Esophagus mucosa (tissue), 1 donor: ENCODE measurements at regions not wholly inside any gene's neighbourhood (a gene's known extent, or its start where the extent isn't known, plus 50 kb on each side); places are given as distances from the start of the nearest gene placed in this dataset.
A peak's percentile ranks its signal among the peaks of the same experiment; 100 is the strongest.

Experiments
- ATAC-seq: fragments of 200-7000 bp; cut with Tn5 transposase; one replicate; pipeline ENCODE4 v1.9.1; 2020
- donor health status: DM: yes; HTN: yes; CAD: no.

- ATAC-seq = peak; percentile 82
These were observed 256.5 kb downstream of the SHQ1 start for GRCh38 chr3:72591522-72592421.

- ATAC-seq = no peak
These were observed 257.5 kb downstream of the SHQ1 start for GRCh38 chr3:72590732-72591221.

- no peak for ATAC-seq
These were observed 261.0 kb downstream of the SHQ1 start for GRCh38 chr3:72587282-72587681.

GRCh38 chr3:72586694-72587093, 261.6 kb downstream of the SHQ1 start:
- ATAC-seq = no peak

DNA sequence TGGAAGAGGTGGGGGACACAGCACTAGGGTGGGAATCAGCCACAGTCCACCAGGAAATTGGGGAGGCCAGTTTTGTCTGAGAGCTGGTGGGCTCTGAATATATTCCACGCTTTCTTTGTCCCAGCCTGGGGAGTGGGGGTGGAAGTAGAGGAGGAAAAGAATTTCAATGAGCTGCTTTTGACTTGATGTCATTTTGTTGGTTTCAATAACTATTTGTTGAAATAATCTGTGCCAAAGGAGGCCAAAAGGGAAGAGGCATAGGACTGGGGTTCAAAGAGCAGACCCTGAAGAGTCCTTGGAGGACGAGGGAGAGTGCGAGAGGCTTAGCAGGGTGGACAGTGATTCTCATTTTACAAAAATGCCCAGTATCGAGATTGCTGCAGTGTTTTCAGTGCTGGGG, 262.3 kb downstream of the SHQ1 start:
- ATAC-seq = no peak

GRCh38 chr3:72584262-72584661, 264.0 kb downstream of the SHQ1 start:
- no peak for ATAC-seq

- ATAC-seq = no peak
These were observed 265.3 kb downstream of the SHQ1 start for GRCh38 chr3:72582963-72583362.

- ATAC-seq = no peak
These were observed 265.9 kb downstream of the SHQ1 start for GRCh38 chr3:72582211-72582878.

DNA sequence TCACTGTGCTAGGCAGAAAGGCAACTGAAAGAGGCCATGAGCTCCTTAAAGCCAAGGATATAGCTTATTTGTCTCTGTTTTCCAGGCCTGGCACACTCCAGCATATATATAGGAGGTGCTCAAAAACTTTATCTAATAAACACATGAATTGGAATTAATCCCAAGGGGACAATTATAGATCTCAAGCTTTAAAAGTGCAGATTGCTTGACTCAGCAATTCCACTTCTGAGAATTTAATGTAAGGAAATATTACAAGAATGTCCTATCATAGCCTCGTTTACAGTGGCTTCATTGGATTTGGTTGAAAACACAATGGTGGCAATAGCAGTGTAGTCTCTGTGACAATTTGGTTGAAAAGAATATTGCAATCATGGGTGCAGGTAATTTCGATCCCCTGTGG, 267.3 kb downstream of the SHQ1 start:
- no peak for ATAC-seq

- peak; percentile 52 for ATAC-seq
These were observed 267.9 kb downstream of the SHQ1 start for GRCh38 chr3:72580246-72580756.

DNA sequence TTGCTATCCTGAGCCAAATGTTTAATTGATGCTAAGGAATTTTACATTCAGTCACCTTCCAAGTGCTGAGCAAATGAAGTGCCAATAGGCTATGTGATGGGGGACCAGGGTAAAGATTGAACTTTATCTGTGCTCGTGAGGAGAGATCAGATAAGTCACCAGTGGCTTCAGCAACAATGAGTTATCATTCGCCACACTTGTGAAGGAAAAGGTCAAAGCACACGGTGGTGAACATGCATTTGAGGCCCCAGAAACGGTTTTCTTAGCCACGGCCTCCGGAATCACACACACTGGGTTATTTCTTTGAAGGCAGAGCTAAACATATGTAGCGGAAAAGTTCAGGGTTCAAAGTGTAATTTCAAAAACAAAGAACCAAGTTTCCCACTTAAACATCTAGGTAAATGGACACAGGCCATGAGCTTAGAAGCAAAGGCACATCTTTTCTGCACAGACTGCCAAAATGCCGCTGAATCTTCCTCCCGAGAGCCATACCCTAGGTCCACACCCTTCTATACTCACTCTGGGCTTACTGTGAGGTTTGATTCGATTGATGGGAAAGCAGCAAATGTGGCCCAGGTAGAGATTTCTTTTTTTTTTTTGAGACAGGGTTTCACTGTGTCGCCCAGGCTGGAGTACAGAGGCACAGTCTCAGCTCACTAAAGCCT, 268.5 kb downstream of the SHQ1 start:
- no peak for ATAC-seq

DNA sequence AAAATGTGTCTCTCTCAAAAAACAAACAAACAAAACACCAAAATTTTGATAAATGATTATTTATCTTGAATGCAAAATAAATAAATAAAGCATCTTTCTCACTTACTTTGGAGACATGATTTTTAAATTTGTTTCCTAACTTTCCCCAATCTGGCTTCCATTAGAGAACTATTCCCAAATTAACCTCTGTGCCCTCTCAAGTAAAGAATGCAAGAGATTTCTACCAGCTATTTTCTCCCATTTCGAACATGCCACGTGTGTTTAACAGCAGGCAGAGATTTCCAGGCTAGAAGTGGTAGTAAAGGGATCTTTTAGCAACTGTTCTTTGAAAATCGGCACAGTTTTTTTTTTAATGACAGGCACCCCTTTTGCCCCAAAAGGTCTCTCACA, 269.1 kb downstream of the SHQ1 start:
- ATAC-seq = no peak

DNA sequence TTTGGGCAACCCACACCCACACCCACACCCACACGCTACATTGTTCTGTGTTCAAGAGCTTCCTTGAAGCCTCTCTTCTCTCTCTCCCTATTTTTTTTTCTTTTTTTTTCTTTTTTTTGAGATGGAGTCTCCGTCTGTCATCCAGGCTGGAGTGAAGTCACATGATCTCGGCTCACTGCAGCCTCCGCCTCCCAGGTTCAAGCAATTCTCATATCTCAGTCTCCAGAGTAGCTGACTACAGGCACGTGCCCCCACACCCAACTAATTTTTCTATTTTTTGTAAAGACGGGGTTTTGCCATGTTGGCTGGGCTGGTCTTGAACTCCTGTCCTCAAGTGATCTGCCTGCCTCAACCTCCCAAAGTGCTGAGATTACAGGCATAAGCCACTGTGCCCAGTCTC, 271.1 kb downstream of the SHQ1 start:
- ATAC-seq = no peak

DNA sequence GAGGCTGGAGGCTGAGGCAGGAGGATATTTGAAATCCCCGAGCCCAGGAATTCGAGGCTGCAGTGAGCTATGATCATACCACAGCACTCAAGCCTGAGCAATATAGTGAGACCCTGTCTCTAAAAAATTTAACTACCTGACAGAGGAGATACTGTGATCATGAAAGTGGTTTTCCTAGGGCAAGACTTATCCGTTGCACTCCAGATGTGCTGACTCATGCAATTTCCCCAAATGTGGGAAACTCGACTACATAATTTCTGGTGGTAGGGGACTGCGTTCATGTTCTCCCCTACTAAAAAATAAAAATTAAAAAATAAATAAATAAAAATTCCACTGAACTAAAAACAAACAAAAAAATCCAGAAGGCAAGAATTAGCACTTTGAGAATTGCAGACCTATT, 271.7 kb downstream of the SHQ1 start:
- no peak for ATAC-seq

DNA sequence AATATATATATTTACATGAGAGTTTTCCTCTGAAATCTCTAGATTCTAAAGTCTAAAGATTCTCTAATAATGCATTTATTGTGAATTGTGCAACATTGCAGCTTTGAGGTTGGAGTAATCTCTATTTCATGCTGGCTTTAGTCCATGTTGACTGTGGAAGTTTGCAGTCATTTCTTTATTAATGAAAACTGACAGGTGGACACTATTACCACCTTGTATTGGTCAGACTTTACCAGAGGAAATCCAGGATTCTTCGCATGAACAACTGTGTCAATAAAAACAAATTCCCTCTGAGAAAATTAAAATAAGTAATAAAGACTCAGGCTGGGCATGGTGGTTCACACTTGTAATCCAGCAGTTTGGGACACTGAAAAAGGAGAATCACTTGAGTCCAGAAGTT, 274.1 kb downstream of the SHQ1 start:
- no peak for ATAC-seq

GRCh38 chr3:72573051-72573450, 275.2 kb downstream of the SHQ1 start:
- ATAC-seq = no peak

- ATAC-seq = no peak
These were observed 275.7 kb downstream of the SHQ1 start for GRCh38 chr3:72572489-72573007.

DNA sequence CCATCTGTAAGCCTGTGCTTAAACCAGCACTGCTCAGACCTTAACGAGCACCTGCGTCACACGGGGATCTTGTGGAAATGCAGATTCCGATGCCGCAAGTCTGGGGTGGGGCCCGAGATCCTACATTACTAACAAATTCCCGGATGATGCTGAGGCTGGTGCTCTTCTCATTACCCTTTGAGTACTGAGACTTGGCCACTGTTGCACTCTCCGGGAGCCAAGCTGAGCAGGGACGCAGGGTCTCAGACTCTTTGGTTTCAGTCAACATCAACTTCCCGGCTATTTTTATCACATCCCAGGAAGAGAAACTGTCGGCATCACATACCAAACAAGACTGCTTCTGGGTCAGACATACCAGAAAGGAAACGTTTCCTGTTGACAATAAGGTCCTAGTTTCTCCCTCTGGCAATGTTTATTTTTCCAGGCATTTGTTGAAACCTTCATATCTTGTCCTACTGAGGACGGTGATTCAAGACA, 276.6 kb downstream of the SHQ1 start:
- ATAC-seq = no peak

DNA sequence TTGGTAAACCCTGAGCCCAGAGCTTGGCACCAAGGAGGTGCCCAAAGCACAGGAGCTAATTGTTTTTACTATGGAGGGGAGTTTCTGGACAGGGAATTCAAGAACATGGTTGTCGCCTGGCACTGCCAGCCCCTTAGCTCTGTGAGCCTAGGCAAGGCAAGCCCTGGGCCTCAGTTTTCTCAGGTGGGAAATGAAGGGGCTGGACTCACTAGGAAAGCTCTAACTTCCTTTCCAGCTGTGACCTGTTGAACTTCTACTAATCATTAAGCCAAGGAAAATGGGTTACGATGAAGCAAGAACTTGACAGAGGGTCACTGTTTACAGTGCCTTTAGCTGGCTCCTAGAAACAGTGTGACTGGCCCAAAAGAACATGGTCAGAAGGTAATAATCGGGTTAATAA, 277.2 kb downstream of the SHQ1 start:
- no peak for ATAC-seq

GRCh38 chr3:72569754-72570440, 278.3 kb downstream of the SHQ1 start:
- no peak for ATAC-seq

DNA sequence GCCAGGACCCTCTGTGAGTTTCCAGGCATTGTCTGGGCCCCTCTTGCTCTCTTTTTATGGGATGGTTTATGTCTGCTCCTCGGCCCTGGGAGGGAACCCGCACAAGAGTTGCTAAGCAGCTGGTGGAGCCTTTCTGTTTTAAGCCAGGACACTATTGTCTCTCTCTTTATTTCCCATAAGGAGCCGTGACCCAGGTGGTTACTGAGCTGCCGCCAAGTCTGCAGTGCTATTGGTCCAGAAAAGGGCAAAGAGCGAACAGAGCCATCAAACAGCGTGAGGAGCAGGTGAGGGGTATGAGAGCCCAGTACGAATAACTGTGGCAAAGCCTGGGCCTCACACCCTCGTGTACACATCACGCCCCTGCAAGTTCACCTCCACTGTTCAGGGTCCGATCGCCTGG, 280.2 kb downstream of the SHQ1 start:
- no peak for ATAC-seq

DNA sequence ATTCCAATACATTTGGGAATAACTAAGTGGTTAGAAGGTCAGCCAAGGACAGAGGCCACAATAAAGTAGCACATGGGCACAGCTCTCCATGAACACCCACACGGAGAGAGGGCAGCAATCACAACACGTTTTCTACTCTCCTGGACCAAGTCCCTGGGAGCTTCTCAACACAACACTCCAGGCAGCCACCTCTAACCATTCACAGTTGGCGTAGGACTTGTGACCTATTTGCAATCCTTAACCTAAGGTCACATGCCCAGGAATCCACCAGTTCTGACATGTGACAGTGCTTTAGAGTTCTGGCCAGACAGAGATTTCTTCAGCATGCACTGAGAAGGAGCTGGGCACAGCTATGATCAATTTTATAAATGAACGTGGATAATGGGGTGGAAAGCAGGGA, 280.8 kb downstream of the SHQ1 start:
- ATAC-seq = no peak
